ENCODE measurements at regions not wholly inside any gene's neighbourhood (a gene's known extent, or its start where the extent isn't known, plus 50 kb on each side); places are given as distances from the start of the nearest gene placed in this dataset.

DNA sequence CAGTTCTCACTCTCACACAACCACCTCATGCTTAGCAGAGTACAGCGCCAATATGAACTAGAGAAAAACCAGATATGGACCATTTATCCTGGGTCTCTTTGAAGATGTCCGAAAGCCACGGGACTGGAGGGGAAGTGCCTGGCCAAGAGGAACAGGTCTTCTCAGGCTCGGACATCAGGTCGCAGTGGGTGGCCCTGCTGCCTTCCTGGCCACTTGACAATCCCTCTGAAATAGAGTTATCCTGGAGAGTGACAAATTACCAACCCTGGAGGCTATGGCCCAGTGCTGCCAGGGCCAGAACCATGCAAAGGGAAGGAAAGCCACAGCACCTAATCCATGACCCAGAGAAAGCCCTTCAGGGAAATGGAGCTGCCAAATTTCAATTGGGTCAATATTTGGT, 646.8 kb upstream of the NRP1 start:
- H3K27me3 ChIP-seq = no peaks in the 10 kb centered on the region
- TF ChIP-seq, protein P1, sequence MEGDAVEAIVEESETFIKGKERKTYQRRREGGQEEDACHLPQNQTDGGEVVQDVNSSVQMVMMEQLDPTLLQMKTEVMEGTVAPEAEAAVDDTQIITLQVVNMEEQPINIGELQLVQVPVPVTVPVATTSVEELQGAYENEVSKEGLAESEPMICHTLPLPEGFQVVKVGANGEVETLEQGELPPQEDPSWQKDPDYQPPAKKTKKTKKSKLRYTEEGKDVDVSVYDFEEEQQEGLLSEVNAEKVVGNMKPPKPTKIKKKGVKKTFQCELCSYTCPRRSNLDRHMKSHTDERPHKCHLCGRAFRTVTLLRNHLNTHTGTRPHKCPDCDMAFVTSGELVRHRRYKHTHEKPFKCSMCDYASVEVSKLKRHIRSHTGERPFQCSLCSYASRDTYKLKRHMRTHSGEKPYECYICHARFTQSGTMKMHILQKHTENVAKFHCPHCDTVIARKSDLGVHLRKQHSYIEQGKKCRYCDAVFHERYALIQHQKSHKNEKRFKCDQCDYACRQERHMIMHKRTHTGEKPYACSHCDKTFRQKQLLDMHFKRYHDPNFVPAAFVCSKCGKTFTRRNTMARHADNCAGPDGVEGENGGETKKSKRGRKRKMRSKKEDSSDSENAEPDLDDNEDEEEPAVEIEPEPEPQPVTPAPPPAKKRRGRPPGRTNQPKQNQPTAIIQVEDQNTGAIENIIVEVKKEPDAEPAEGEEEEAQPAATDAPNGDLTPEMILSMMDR (IDR thresholded peaks at IDR 0.05) = no peak
- no peak for TF ChIP-seq POLR2A (IDR thresholded peaks at IDR 0.05)
- no peak overlapping the region for H3K27ac ChIP-seq
- no peaks in the 10 kb centered on the region for H3K4me1 ChIP-seq
- no peak overlapping the region for H3K4me3 ChIP-seq
- intact Hi-C loops (cut with DNase I) = no loop called here
- 82 to 88% methylated on average over 5 of the region's 5 CpGs for WGBS, 2 donors
- H3K9me3 ChIP-seq = no peaks in the 10 kb centered on the region
- no peak for DNase-seq
- H3K36me3 ChIP-seq = no peaks in the 10 kb centered on the region

DNA sequence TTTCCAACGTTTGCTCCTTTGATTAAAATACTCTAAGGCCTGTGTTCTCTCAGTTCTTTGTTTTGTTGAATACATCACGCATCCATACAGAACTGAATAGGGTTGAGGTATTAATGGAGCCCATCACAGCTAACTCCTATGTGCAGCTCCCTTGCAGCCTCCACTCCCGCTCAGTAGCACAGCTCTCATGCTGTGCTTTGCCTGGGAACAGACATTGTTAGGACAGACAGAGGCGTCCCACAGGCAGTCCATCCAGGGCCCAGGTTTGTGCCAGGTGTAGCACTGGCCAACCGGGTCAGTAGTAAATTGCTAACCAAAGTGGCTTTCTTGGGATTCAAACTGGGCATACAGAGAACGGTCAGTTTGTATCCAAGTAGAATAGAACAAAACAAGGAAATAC, 644.7 kb upstream of the NRP1 start:
- H3K9me3 ChIP-seq = no peaks in the 10 kb centered on the region
- TF ChIP-seq POLR2A (IDR thresholded peaks at IDR 0.05) = no peak
- TF ChIP-seq, protein P1 (IDR thresholded peaks at IDR 0.05) = no peak
- intact Hi-C loops (cut with DNase I) = no loop called here
- no peak overlapping the region for H3K4me3 ChIP-seq
- H3K4me1 ChIP-seq = no peaks in the 10 kb centered on the region
- H3K27me3 ChIP-seq = no peaks in the 10 kb centered on the region
- no peaks in the 10 kb centered on the region for H3K36me3 ChIP-seq
- no peak overlapping the region for H3K27ac ChIP-seq
- DNase-seq = no peak
- 83 to 89% methylated on average over 3 to 6 of the region's 6 CpGs for WGBS, 2 donors

DNA sequence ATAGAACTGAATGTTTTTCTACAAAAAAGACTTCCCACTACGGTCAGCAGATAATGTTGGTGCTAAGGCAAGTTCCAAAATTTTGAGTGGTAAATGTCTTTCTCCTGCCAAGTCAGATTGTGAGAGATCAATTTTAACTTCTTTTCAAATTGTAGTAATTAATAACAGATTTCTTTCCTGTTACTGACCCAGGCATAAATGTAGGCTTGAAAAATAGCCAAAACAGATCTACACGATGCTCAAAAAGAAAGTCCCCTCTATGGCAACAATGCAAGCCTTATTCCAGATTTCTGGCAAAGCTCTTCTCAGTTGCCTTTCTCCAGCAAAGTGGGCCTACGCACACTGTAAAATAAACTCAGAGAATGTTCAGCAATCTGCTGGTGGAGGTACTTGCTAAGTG, 641.0 kb upstream of the NRP1 start:
- no peaks in the 10 kb centered on the region for H3K4me1 ChIP-seq
- no peak overlapping the region for H3K4me3 ChIP-seq
- H3K27me3 ChIP-seq = no peaks in the 10 kb centered on the region
- TF ChIP-seq, protein P1 (IDR thresholded peaks at IDR 0.05) = no peak
- no peak for TF ChIP-seq POLR2A (IDR thresholded peaks at IDR 0.05)
- DNase-seq = no peak
- no peaks in the 10 kb centered on the region for H3K36me3 ChIP-seq
- intact Hi-C loops (cut with DNase I) = no loop called here
- H3K27ac ChIP-seq = no peak overlapping the region
- H3K9me3 ChIP-seq = no peaks in the 10 kb centered on the region
- WGBS, 2 donors = 64 to 68% methylated on average over 3 of the region's 3 CpGs

DNA sequence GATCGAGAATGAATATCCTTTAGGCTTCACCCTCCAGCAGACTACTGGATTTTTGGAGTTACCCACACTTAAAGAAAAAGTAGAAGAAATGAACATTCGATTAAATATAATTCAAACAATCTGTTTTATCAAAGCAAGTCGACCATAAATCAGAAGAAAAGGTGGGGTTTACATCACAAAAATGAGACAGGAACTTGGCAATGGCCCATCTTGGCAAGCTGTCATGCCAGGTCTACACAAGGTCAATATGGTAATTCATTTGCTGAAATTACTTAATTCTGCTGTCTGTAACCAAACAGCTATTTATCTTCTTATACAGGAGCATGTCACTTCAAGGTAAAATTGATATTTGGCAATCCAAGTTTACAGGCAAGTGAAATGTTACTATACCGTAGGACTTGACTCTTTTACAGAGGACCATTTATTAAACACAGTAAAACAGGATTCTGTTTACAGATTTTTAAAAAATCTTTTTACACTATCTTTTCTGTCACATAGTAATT, 640.6 kb upstream of the NRP1 start:
- Histone ChIP-seq H3K4me3 (no peak overlapping the region), H3K4me1 (no peaks in the 10 kb centered on the region), H3K36me3 (no peaks in the 10 kb centered on the region), H3K9me3 (no peaks in the 10 kb centered on the region), H3K27me3 (no peaks in the 10 kb centered on the region), H3K27ac (no peak overlapping the region)
- intact Hi-C loops (cut with DNase I) = no loop called here
- no peak for DNase-seq
- WGBS, 2 donors = 33 to 55% methylated on average over 4 of the region's 4 CpGs
- TF ChIP-seq POLR2A (IDR thresholded peaks at IDR 0.05) = no peak
- TF ChIP-seq, protein P1 (IDR thresholded peaks at IDR 0.05) = no peak

DNA sequence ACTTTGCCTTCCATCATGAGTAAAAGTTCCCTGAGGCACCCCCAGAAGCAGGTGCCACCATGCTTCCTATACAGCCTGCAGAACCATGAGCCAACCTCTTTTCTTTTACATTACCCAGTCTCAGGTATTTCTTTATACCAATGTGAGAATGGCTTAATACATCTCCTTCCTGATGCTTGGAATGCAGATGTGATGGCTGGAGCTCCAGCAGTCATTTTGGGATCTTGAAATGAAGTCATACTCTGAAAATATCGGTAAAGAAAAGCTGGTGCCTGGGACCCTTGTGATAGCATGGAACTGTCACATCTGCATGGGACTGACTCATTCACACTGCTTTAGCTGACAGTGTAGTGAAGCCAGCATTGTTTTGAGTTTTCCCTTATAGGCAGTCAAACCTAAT, 634.5 kb upstream of the NRP1 start:
- DNase-seq = no peak
- WGBS, 2 donors = 71 to 85% methylated on average over 1 of the region's 1 CpG
- H3K9me3 ChIP-seq = no peaks in the 10 kb centered on the region

More for the DNA sequence above, 634.5 kb upstream of the NRP1 start:
- Histone ChIP-seq H3K4me3 (no peak overlapping the region), H3K4me1 (no peaks in the 10 kb centered on the region), H3K27ac (no peak overlapping the region), H3K36me3 (no peaks in the 10 kb centered on the region), H3K27me3 (no peaks in the 10 kb centered on the region)
- intact Hi-C loops (cut with DNase I) = no loop called here
- TF ChIP-seq, protein P1 (IDR thresholded peaks at IDR 0.05) = no peak
- no peak for TF ChIP-seq POLR2A (IDR thresholded peaks at IDR 0.05)
